ENCODE measurements at regions not wholly inside any gene's neighbourhood (a gene's known extent, or its start where the extent isn't known, plus 50 kb on each side); places are given as distances from the start of the nearest gene placed in this dataset.

- ATAC-seq (ENCODE audit: low FRiP score) (no peak), DNase-seq (ENCODE audit: low spot score) (no peak)
- no peak for TF ChIP-seq CTCF (IDR thresholded peaks at IDR 0.05)
Measured at GRCh38 chr12:89166121-89166520, 186.2 kb downstream of the DUSP6 start.

GRCh38 chr12:89165703-89166102 lies 186.6 kb downstream of the DUSP6 start:
- ATAC-seq (ENCODE audit: low FRiP score) = no peak
- no peak for DNase-seq (ENCODE audit: low spot score)
- no peak for TF ChIP-seq CTCF (IDR thresholded peaks at IDR 0.05)

GRCh38 chr12:89163918-89164317 lies 188.4 kb downstream of the DUSP6 start:
- TF ChIP-seq CTCF (IDR thresholded peaks at IDR 0.05) = no peak
- ATAC-seq (ENCODE audit: low FRiP score) (no peak), DNase-seq (ENCODE audit: low spot score) (no peak)

- no peak for TF ChIP-seq CTCF (IDR thresholded peaks at IDR 0.05)
- no peak for DNase-seq (ENCODE audit: low spot score)
- ATAC-seq (ENCODE audit: low FRiP score) = peak; percentile 92
Measured at GRCh38 chr12:89162589-89163261, 189.6 kb downstream of the DUSP6 start.

- TF ChIP-seq CTCF (IDR thresholded peaks at IDR 0.05) = no peak
- DNase-seq (ENCODE audit: low spot score) (no peak), ATAC-seq (ENCODE audit: low FRiP score) (no peak)
Measured at GRCh38 chr12:89161557-89161956, 190.7 kb downstream of the DUSP6 start.

- DNase-seq (ENCODE audit: low spot score) (peak; percentile 40), ATAC-seq (ENCODE audit: low FRiP score) (peak; percentile 64)
- TF ChIP-seq CTCF (IDR thresholded peaks at IDR 0.05) = no peak
Measured at GRCh38 chr12:89160716-89161123, 191.6 kb downstream of the DUSP6 start.

GRCh38 chr12:89157413-89157812 lies 194.9 kb downstream of the DUSP6 start:
- no peak for TF ChIP-seq CTCF (IDR thresholded peaks at IDR 0.05)
- DNase-seq (ENCODE audit: low spot score) (no peak), ATAC-seq (ENCODE audit: low FRiP score) (peak; percentile 12)
